Right lobe of liver (tissue), 4 donors: ENCODE measurements at regions not wholly inside any gene's neighbourhood (a gene's known extent, or its start where the extent isn't known, plus 50 kb on each side); places are given as distances from the start of the nearest gene placed in this dataset.

Source experiments
- POLR2A ChIP-seq: fragments of 450-650 bp; IDR thresholded peaks from one replicate; pipeline ENCODE4 v1.6.1; 2017; ENCODE audit warnings: antibody characterized with exemption, mild to moderate bottlenecking
- TF ChIP-seq, protein P1 (sequence below), 4 donors: fragments of 200-600 bp in 3 of 4; fragments of 450-650 bp in 1 of 4; IDR thresholded peaks; one replicate each; pipeline versions ENCODE4 v1.5.1 to v1.8.0; 2016 to 2022; ENCODE audit warnings: antibody characterized with exemption in 4 of 4, mild to moderate bottlenecking in 2 of 4
- donor health status: DM: no; HTN: no; CAD: no.
- donor health status: DM: no; HTN: no; CAD: no.
- donor health status: DM: no; HTN: yes; CAD: no.

DNA sequence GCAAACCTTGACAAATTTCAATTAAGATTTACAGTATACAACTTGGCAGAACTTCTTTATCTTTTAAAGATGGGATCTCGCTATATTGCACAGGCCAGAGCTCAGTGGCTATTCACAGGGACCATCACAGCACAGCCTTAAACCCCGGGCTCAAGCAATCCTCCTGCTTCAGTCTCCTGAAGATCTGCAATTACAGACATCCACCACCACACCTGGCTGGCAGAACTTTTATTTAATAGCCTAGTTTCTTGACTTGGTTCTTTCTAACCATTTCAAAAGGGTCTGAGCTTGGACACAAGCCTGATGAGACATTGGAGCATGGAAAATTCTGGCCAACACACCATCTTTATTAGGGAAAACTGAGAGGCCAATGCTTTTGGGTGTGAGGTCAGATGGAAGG lies 151.6 kb upstream of the KCNG1 start:
- TF ChIP-seq, protein P1, sequence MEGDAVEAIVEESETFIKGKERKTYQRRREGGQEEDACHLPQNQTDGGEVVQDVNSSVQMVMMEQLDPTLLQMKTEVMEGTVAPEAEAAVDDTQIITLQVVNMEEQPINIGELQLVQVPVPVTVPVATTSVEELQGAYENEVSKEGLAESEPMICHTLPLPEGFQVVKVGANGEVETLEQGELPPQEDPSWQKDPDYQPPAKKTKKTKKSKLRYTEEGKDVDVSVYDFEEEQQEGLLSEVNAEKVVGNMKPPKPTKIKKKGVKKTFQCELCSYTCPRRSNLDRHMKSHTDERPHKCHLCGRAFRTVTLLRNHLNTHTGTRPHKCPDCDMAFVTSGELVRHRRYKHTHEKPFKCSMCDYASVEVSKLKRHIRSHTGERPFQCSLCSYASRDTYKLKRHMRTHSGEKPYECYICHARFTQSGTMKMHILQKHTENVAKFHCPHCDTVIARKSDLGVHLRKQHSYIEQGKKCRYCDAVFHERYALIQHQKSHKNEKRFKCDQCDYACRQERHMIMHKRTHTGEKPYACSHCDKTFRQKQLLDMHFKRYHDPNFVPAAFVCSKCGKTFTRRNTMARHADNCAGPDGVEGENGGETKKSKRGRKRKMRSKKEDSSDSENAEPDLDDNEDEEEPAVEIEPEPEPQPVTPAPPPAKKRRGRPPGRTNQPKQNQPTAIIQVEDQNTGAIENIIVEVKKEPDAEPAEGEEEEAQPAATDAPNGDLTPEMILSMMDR (IDR thresholded peaks at IDR 0.05), result no peak
- no peak for TF ChIP-seq POLR2A
